Adrenal gland (tissue), 9 donors: ENCODE measurements at regions not wholly inside any gene's neighbourhood (a gene's known extent, or its start where the extent isn't known, plus 50 kb on each side); places are given as distances from the start of the nearest gene placed in this dataset.

ENCODE experiments used
- DNase-seq, 7 donors: peaks; one replicate each; pipeline ENCODE4 v3.0.0-alpha.2; 2019 to 2020
- H3K27ac ChIP-seq, 5 donors: fragments of 200-600 bp; sonication (generic) in 4 of 5; 1 replicate in 3 of 5; 2 replicates in 2 of 5; pipeline versions ENCODE4 v1.5.1 to v1.8.0; 2016 to 2020; ENCODE audit warnings: mild to moderate bottlenecking in 1 of 5
- H3K27me3 ChIP-seq: fragments of 200-600 bp; 2 replicates; pipeline ENCODE4 v1.8.0; 2021
- H3K36me3 ChIP-seq, 2 donors: fragments of 200-600 bp; replicated peaks in 1 of 2; 1 replicate in 1 of 2; 2 replicates in 1 of 2; pipeline versions ENCODE4 v1.5.1 to v1.8.0; 2018 to 2022
- H3K4me1 ChIP-seq, 2 donors: fragments of 200-600 bp; replicated peaks in 1 of 2; 1 replicate in 1 of 2; 2 replicates in 1 of 2; pipeline versions ENCODE4 v1.5.1 to v1.8.0; 2018 to 2021
- H3K4me3 ChIP-seq, 4 donors: fragments of 200-600 bp; sonication (generic) in 3 of 4; one replicate each; pipeline ENCODE4 v1.5.1; 2016 to 2018
- H3K9me3 ChIP-seq, 3 donors: fragments of 200-600 bp; sonication (generic) in 1 of 3; replicated peaks in 1 of 3; 1 replicate in 2 of 3; 2 replicates in 1 of 3; pipeline versions ENCODE4 v1.5.1 to v1.8.0; 2016 to 2021
- CTCF ChIP-seq, 6 experiments: fragments of 450-650 bp in 4 of 6; fragments of 200-600 bp in 2 of 6; sonication (generic) in 1 of 6; IDR thresholded peaks; 1 replicate in 5 of 6; 2 replicates in 1 of 6; pipeline versions ENCODE4 v1.5.1 to v1.8.0; 2016 to 2021; ENCODE audit warnings: antibody characterized with exemption in 6 of 6, mild to moderate bottlenecking in 2 of 6, moderate library complexity in 1 of 6
- POLR2A ChIP-seq, 2 donors: fragments of 450-650 bp; IDR thresholded peaks; one replicate each; pipeline ENCODE4 v1.6.1; 2017; ENCODE audit warnings: antibody characterized with exemption in 2 of 2, mild to moderate bottlenecking in 2 of 2, moderate library complexity in 1 of 2
- WGBS, 4 donors: extraction: QIAGEN DNeasy Blood & Tissue Kit in 2 of 4; methylation state at CpG; one replicate each; pipeline versions ENCODE4 v1.1.5 to v1.1.7; 2013 to 2017; 5-methylcytosine and 5-hydroxymethylcytosine counted together
- intact Hi-C, 2 donors: fragments of 100-400 bp; cut with DNase I; formaldehyde crosslinking; loops; one replicate each; pipeline versions ENCODE4 v1.14.1 to v1.15.0; 2022 to 2023
- donor health status: healthy with polysubstance abuse.
- donor health status: Bipolar disorder and iron deficiency.
- donor health status: DM: yes; HTN: yes; CAD: no.
- donor health status: DM: no; HTN: no; CAD: no.
- donor health status: DM: no; HTN: no; CAD: no.

GRCh38 chr13:24083141-24083540 is 77.4 kb upstream of the SPATA13 start:
- DNase-seq = no peak
- H3K4me1 ChIP-seq = peaks cover 0 to 10% of the 10 kb centered on the region in 2 donors
- intact Hi-C loops = no loop called here
- H3K27me3 ChIP-seq = no peaks in the 10 kb centered on the region
- WGBS, 4 donors = 77 to 95% (median 89%) methylated on average over 4 to 5 of the region's 5 CpGs
- H3K27ac ChIP-seq = no peak overlapping the region
- no peak for TF ChIP-seq CTCF (IDR thresholded peaks at IDR 0.05)
- TF ChIP-seq POLR2A (IDR thresholded peaks at IDR 0.05) = no peak
- no peak overlapping the region for H3K4me3 ChIP-seq
- H3K36me3 ChIP-seq = no peaks in the 10 kb centered on the region
- H3K9me3 ChIP-seq = no peaks in the 10 kb centered on the region

- Histone ChIP-seq H3K27ac (no peak overlapping the region), H3K9me3 (no peaks in the 10 kb centered on the region), H3K36me3 (no peaks in the 10 kb centered on the region), H3K4me1 (peaks cover 0 to 10% of the 10 kb centered on the region in 2 donors), H3K4me3 (no peak overlapping the region), H3K27me3 (no peaks in the 10 kb centered on the region)
- DNase-seq = no peak
- WGBS, 4 donors = 86 to 89% (median 87%) methylated on average over 15 of the region's 15 CpGs
- intact Hi-C loops = no loop called here
- TF ChIP-seq CTCF (IDR thresholded peaks at IDR 0.05) (no peak), POLR2A (IDR thresholded peaks at IDR 0.05) (no peak)
Measured at GRCh38 chr13:24083722-24084421, 76.6 kb upstream of the SPATA13 start.

- TF ChIP-seq POLR2A (IDR thresholded peaks at IDR 0.05) (no peak), CTCF (IDR thresholded peaks at IDR 0.05) (no peak)
- Histone ChIP-seq H3K4me3 (no peak overlapping the region), H3K27me3 (no peaks in the 10 kb centered on the region), H3K9me3 (no peaks in the 10 kb centered on the region), H3K36me3 (no peaks in the 10 kb centered on the region), H3K27ac (no peak overlapping the region), H3K4me1 (peaks cover 0 to 10% of the 10 kb centered on the region in 2 donors)
- intact Hi-C loops = no loop called here
- DNase-seq = no peak
- 78 to 93% (median 84%) methylated on average over 4 of the region's 4 CpGs for WGBS, 4 donors
Measured at GRCh38 chr13:24085662-24086061, 74.9 kb upstream of the SPATA13 start.

- Histone ChIP-seq H3K9me3 (no peaks in the 10 kb centered on the region), H3K27me3 (no peaks in the 10 kb centered on the region), H3K27ac (no peak overlapping the region), H3K36me3 (no peaks in the 10 kb centered on the region), H3K4me1 (peaks cover 0 to 2% of the 10 kb centered on the region in 2 donors), H3K4me3 (no peak overlapping the region)
- intact Hi-C loops = no loop called here
- no peak for DNase-seq
- TF ChIP-seq POLR2A (IDR thresholded peaks at IDR 0.05) (no peak), CTCF (IDR thresholded peaks at IDR 0.05) (no peak)
- WGBS, 4 donors = 62 to 91% (median 78%) methylated on average over 6 of the region's 6 CpGs
Measured at GRCh38 chr13:24086642-24087041, 73.9 kb upstream of the SPATA13 start.
